NCI-H146 (cell line): ENCODE measurements at regions not wholly inside any gene's neighbourhood (a gene's known extent, or its start where the extent isn't known, plus 50 kb on each side); places are given as distances from the start of the nearest gene placed in this dataset.
A peak's percentile ranks its signal among the peaks of the same experiment; 100 is the strongest.
"Not testable (repeated sequence)": the region's sequence is repeated elsewhere in the genome, so short reads cannot be mapped to it uniquely, and the experiment has no call there.

Experiments used
- DNase-seq: peaks from one replicate; lab custom pipeline; 2025; lab: John Stamatoyannopoulos, UW

GRCh38 chr5:12573916-12574297, 669.7 kb upstream of the CTNND2 start:
- DNase-seq = peak; percentile 47

GRCh38 chr5:12570688-12571087, 666.4 kb upstream of the CTNND2 start:
- no peak for DNase-seq

DNA sequence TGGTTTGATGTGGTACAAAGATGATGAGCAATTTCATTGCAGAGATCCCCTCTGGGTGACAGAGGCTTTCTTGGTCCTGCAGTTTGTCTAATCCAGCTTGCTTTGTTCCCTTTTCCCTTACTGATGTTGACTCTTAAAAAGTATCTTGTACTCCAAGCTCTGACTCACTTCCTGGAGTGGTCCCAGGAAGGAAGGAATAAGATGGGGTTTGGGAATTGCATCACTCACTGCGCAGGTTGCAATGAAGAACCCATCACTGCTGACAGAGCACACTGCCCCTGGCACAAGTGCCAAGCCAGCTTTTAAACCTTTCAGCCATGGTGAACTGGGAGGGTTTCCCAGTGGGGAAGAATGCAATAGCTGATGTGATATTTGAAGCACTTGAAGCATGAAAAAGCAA, 662.2 kb upstream of the CTNND2 start:
- DNase-seq = no peak

DNA sequence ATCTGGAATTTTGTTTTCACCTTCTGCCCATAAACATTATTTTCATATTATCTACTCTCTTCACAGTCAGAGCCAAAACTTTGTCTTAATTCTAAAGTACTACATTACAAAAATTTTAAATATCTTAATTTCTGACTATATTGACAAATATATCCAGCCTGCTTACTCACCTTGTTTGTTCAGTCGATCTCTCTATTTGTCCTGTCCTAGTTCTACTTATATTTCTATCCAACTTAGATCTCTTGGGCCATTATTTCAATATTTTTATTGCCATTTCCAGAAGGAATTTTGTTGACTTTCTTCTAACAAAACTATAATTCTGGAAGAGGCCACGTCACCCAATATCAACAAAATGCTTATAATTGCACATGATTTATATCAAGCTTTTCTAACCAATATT, 652.8 kb upstream of the CTNND2 start:
- no peak for DNase-seq

DNA sequence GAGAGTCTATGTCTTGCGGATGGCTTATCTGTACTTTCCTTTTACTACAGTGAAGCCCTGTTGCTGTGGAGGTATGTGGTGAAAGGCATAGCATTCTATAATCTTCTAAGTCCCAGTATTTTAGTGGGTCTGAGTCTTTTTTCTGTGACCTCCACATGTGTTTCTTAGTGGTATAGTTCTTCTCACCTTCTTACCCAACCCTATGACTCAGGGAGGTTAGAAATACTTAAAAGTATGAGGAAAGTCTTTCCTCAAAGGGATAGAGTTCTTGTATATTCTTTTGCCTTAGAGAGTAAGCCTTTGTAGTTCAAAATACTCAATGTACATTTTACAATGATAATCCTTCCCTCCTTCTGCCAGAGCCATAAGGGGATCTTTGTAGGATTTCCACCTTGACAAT, 621.9 kb upstream of the CTNND2 start:
- no peak for DNase-seq

DNA sequence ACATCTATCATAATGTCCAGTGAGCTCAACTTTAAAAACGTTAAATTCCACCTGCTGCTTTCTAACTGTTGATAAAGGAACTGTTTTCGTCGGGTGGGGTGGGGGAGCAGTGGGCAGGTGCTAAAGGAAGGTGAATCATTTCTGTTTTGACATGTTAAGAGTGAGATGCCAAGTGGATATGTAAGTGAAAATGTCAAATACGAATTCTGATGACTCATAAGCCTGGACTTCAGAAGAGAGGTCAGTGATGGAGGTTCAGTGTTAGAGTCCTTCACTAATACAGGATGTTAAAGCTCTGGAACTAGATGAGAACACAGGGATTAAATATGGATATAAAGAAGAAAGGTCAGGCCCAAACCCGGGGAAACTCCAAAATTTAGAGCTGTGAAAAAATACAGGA, 617.9 kb upstream of the CTNND2 start:
- DNase-seq = no peak

DNA sequence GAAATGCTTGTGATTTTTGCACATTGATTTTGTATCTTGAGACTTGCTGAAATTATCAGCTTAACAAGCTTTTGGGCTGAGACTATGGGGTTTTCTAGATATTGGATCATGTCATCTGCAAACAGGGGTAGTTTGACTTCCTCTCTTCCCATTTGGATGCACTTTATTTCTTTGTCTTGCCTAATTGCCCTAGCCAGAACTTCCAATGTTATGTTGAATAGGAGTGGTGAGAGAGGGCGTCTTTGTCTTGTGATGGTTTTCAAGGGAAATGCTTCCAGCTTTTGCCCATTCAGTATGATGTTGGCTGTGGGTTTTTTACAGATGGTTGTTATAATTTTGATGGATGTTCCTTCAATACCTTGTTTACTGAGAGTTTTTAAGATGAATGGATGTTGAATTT, 600.7 kb upstream of the CTNND2 start:
- not testable (repeated sequence) for DNase-seq

DNA sequence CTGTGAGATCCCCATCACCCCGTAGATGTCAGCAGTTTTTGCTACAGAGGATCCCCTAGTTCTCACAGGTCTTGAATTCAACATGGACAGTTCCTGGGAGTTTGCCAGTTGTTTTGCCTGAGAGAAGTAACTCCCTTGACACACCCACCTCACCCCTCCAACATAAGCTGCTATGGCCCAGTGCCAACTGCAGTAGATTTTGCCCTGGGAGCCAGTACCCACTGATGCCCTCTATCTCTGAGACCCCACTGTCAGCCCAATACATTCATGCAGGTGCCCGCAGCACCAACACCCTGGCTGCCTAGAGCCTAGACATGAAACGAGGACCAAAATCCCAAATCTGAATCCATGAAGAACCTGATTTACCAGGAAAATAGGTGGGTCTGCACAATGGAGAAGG, 583.9 kb upstream of the CTNND2 start:
- no peak for DNase-seq

DNA sequence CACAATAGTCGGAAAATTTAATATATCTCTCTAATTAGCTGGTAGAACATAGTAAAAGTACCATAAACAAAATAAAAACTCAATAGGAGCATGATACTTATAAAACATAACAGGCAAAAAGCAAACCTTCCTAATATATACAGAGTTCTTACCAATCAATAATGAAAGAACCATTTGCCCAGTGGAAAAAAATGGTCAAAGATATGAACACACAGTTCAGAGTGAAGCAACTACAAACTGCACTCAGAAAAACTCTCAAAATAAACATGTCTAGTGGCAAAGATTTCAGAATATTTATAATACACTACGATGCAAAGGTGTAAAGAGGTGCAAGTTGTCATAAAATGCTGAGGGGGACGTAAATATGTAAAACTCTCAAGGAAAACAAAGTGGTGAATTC, 576.2 kb upstream of the CTNND2 start:
- no peak for DNase-seq

DNA sequence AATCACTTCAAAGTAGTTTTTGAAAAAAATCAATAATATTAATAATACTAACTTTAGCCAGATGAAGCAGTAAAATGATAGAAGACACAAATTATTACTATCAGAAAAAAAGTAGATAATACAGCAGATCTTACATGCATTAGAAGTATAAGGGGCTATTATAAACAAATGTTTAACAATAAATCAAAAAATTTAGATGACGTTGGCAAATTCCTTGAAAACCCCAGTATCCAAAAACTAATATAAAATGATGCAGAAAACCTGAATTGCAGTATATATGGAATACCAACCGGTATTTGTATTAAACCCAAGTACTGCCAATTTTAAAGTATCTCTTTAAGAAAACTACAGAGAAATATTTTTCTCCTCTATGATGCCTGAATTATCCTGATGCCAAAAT, 573.3 kb upstream of the CTNND2 start:
- no peak for DNase-seq

GRCh38 chr5:12467799-12468198, 563.6 kb upstream of the CTNND2 start:
- no peak for DNase-seq

GRCh38 chr5:12460493-12461261, 556.4 kb upstream of the CTNND2 start:
- no peak for DNase-seq

GRCh38 chr5:12459326-12459725, 555.1 kb upstream of the CTNND2 start:
- DNase-seq = no peak

- no peak for DNase-seq
Observed at GRCh38 chr5:12419075-12419474, 514.8 kb upstream of the CTNND2 start.

GRCh38 chr5:12413585-12413984, 509.3 kb upstream of the CTNND2 start:
- no peak for DNase-seq

- DNase-seq = no peak
Observed at GRCh38 chr5:12413075-12413474, 508.8 kb upstream of the CTNND2 start.

DNA sequence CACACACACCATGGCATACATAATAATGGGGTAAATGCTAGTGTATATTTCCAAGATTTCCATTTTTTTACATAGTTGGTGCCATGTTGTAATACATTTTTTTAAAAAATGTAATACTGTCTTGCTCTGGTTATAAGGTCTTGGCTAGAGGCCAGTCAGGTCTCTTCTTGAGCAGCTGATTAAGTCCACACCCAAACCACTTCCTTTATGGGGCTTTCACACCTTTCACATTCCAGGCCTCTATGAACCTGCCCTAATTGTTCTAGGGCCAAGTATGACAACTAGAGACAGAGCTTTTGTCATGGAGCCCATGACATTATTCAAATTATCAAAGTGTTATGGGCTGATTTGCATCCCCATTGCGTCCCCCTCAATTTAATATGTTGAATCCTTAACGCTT, 495.6 kb upstream of the CTNND2 start:
- no peak for DNase-seq

DNA sequence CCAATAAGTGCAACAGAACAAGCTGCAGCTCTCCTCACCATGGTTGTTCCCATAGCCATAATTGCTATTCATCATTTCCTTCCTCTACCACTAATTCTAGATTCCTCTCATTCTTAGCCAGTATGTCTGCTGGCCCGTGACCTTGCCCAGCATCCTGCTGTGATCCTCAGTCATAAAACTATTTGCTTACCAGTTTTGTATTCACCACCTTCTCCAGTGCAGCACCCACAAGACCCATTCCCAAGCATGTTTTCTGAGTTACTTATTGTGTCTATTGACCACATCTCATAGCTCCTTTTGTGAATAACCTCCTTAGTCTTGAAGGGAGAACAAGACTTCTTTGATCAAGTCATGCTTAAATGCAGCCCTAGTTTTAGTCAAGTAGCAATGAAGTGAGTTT, 488.0 kb upstream of the CTNND2 start:
- no peak for DNase-seq

- no peak for DNase-seq
Observed at GRCh38 chr5:12385095-12385494, 480.8 kb upstream of the CTNND2 start.

DNA sequence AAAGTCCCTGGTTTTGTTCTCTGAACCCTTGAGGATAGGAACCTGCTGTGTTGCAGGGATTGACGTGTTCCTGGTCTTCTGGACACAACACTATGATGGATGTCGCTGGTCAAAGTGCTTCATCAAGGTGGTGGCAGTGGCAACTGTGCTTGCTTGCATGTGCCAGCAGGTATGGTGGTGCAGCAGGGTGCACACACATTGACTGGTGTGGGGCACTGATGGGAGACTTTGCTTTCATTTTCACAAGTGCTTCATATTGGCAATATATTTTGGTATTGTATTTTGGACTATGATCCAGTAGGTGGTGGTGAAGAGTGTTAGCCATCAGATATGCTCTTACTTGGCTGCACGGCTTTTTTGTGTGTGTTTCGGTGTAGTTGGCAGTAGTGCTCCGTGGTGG, 479.8 kb upstream of the CTNND2 start:
- DNase-seq = no peak

DNA sequence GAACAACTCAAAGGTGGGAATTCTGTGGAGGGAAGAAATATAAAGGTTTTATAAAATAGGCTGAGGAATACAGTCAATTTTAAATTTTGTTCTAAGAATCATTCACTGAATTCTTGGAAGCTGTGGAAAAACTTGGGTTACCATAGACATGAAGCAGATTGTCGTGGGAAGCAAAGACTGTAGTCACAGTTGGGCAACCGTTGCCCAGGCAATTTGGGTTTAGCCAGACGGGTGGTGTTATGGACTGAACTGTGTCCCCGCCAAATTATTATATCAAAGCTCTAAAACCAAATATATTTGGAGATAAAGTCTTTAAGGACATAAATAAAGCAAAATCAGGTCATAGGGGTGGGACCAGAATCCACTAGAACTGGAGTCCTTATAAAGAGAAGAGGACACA, 463.7 kb upstream of the CTNND2 start:
- no peak for DNase-seq

DNA sequence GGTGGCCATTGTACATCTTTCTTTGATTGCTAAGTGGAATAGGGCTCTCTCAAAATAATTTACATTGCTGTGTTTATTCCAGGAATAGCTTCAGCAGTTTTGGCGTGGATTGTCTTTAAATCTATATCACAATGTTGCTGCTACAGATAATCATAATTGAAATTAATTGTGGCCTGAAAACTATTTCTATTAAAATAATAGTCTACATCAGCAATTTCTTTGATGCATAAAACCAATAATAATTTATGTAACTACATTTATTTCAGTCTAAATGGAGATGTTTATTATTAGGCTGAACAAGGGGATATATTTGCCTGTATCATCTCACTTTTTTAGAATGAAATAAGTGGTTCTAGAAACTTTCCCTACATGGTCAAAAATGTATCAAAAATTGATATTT, 456.0 kb upstream of the CTNND2 start:
- no peak for DNase-seq

GRCh38 chr5:12358371-12359090, 454.3 kb upstream of the CTNND2 start:
- DNase-seq = no peak

GRCh38 chr5:12357626-12358025, 453.4 kb upstream of the CTNND2 start:
- no peak for DNase-seq
